ENCODE measurements at regions not wholly inside any gene's neighbourhood (a gene's known extent, or its start where the extent isn't known, plus 50 kb on each side); places are given as distances from the start of the nearest gene placed in this dataset.

- no peak for DNase-seq
These were observed 505.6 kb downstream of the HTR7 start for GRCh38 chr10:90352288-90352687.

- no peak for DNase-seq
These were observed 502.9 kb downstream of the HTR7 start for GRCh38 chr10:90354914-90355313.

- no peak for DNase-seq
These were observed 493.9 kb downstream of the HTR7 start for GRCh38 chr10:90363799-90364483.

- DNase-seq: no peak
These were observed 485.4 kb downstream of the HTR7 start for GRCh38 chr10:90372451-90372850.

- DNase-seq: no peak
These were observed 483.9 kb downstream of the HTR7 start for GRCh38 chr10:90373911-90374310.

- no peak for DNase-seq
These were observed 479.2 kb downstream of the HTR7 start for GRCh38 chr10:90378524-90379076.

GRCh38 chr10:90381468-90381867, 476.4 kb downstream of the HTR7 start:
- DNase-seq: no peak

GRCh38 chr10:90389876-90390275, 468.0 kb downstream of the HTR7 start:
- DNase-seq: no peak

GRCh38 chr10:90394311-90394710, 463.5 kb downstream of the HTR7 start:
- no peak for DNase-seq

- DNase-seq: no peak
These were observed 461.1 kb downstream of the HTR7 start for GRCh38 chr10:90396721-90397120.

- DNase-seq: no peak
These were observed 459.3 kb downstream of the HTR7 start for GRCh38 chr10:90398566-90398965.

GRCh38 chr10:90399782-90400181, 458.1 kb downstream of the HTR7 start:
- DNase-seq: no peak

GRCh38 chr10:90403211-90404000, 454.4 kb downstream of the HTR7 start:
- DNase-seq: no peak

GRCh38 chr10:90407131-90407530, 450.7 kb downstream of the HTR7 start:
- DNase-seq: no peak

GRCh38 chr10:90407851-90408250, 450.0 kb downstream of the HTR7 start:
- DNase-seq: no peak

GRCh38 chr10:90412582-90412981, 445.3 kb downstream of the HTR7 start:
- DNase-seq: no peak

- DNase-seq: no peak
These were observed 444.6 kb downstream of the HTR7 start for GRCh38 chr10:90413196-90413595.

- no peak for DNase-seq
These were observed 442.9 kb downstream of the HTR7 start for GRCh38 chr10:90414926-90415325.

- no peak for DNase-seq
These were observed 440.8 kb downstream of the HTR7 start for GRCh38 chr10:90417029-90417428.

GRCh38 chr10:90417476-90418210, 440.2 kb downstream of the HTR7 start:
- DNase-seq: no peak

GRCh38 chr10:90418869-90419652, 438.8 kb downstream of the HTR7 start:
- no peak for DNase-seq

- DNase-seq: no peak
These were observed 437.1 kb downstream of the HTR7 start for GRCh38 chr10:90420637-90421318.
